HL-60 (cell line): ENCODE measurements at regions not wholly inside any gene's neighbourhood (a gene's known extent, or its start where the extent isn't known, plus 50 kb on each side); places are given as distances from the start of the nearest gene placed in this dataset.

Experiments
- DNase-seq, 2 experiments: peaks; one replicate each; pipeline ENCODE4 v3.0.0-alpha.2; 2010 to 2020; ENCODE audit warnings: low read depth in 1 of 2, low spot score in 1 of 2
- H3K27ac ChIP-seq: fragments of 250-450 bp; sonication (Bioruptor Pico); replicated peaks from 2 replicates; pipeline ENCODE4 v1.5.1; 2020; ENCODE audit warnings: mild to moderate bottlenecking, moderate library complexity
- H3K27me3 ChIP-seq: fragments of 250-450 bp; sonication (Bioruptor Pico); 2 replicates; pipeline ENCODE4 v1.5.1; 2021; ENCODE audit warnings: mild to moderate bottlenecking, moderate library complexity; ENCODE audit not compliant: insufficient read depth, poor library complexity, severe bottlenecking
- H3K4me3 ChIP-seq: replicated peaks from 2 replicates; pipeline ENCODE4 v1.5.1; 2011; ENCODE audit warnings: mild to moderate bottlenecking, control low read depth, low read length; ENCODE audit not compliant: insufficient read depth
- GABPA ChIP-seq: IDR thresholded peaks from 2 replicates; pipeline ENCODE4 v1.6.1; 2012; ENCODE audit warnings: low read depth
- POLR2AphosphoS5 ChIP-seq: IDR thresholded peaks from 2 replicates; pipeline ENCODE4 v1.6.1; 2012; ENCODE audit warnings: low read depth
- SPI1 ChIP-seq: IDR thresholded peaks from 2 replicates; pipeline ENCODE4 v1.6.1; 2012; ENCODE audit warnings: low read depth, mild to moderate bottlenecking, borderline replicate concordance
- TF ChIP-seq, protein P1 (sequence below): IDR thresholded peaks from 2 replicates; pipeline ENCODE4 v1.6.1; 2012; ENCODE audit warnings: low read depth; ENCODE audit not compliant: insufficient replicate concordance
- TF ChIP-seq, protein P2 (sequence below): IDR thresholded peaks from one replicate; pipeline ENCODE4 v1.5.1; 2011; ENCODE audit warnings: low read length, control low read depth, inconsistent platforms; ENCODE audit not compliant: insufficient read depth

DNA sequence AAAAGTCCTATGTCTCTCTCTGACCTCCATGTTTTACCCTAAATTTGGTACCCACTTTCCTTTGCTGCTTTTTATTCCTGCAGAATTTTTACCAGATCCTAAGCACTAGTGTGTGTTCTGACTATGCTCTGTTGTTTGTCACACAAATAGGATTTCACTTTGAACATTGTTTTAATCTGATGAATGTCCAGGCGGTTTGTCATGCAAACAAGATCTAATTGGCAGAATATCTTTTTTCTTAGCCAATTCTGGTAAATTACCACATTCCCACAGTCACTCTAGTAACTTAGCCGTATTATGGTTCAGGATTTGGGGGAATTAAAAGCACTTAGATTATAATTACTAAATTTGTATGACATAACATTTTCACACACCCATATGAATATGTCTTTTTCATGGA lies 557.2 kb upstream of the BOD1L1 start:
- no peak for TF ChIP-seq POLR2AphosphoS5
- TF ChIP-seq, protein P1, sequence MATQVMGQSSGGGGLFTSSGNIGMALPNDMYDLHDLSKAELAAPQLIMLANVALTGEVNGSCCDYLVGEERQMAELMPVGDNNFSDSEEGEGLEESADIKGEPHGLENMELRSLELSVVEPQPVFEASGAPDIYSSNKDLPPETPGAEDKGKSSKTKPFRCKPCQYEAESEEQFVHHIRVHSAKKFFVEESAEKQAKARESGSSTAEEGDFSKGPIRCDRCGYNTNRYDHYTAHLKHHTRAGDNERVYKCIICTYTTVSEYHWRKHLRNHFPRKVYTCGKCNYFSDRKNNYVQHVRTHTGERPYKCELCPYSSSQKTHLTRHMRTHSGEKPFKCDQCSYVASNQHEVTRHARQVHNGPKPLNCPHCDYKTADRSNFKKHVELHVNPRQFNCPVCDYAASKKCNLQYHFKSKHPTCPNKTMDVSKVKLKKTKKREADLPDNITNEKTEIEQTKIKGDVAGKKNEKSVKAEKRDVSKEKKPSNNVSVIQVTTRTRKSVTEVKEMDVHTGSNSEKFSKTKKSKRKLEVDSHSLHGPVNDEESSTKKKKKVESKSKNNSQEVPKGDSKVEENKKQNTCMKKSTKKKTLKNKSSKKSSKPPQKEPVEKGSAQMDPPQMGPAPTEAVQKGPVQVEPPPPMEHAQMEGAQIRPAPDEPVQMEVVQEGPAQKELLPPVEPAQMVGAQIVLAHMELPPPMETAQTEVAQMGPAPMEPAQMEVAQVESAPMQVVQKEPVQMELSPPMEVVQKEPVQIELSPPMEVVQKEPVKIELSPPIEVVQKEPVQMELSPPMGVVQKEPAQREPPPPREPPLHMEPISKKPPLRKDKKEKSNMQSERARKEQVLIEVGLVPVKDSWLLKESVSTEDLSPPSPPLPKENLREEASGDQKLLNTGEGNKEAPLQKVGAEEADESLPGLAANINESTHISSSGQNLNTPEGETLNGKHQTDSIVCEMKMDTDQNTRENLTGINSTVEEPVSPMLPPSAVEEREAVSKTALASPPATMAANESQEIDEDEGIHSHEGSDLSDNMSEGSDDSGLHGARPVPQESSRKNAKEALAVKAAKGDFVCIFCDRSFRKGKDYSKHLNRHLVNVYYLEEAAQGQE, result no peak
- no peak for TF ChIP-seq SPI1
- TF ChIP-seq GABPA, result no peak
- TF ChIP-seq, protein P2, sequence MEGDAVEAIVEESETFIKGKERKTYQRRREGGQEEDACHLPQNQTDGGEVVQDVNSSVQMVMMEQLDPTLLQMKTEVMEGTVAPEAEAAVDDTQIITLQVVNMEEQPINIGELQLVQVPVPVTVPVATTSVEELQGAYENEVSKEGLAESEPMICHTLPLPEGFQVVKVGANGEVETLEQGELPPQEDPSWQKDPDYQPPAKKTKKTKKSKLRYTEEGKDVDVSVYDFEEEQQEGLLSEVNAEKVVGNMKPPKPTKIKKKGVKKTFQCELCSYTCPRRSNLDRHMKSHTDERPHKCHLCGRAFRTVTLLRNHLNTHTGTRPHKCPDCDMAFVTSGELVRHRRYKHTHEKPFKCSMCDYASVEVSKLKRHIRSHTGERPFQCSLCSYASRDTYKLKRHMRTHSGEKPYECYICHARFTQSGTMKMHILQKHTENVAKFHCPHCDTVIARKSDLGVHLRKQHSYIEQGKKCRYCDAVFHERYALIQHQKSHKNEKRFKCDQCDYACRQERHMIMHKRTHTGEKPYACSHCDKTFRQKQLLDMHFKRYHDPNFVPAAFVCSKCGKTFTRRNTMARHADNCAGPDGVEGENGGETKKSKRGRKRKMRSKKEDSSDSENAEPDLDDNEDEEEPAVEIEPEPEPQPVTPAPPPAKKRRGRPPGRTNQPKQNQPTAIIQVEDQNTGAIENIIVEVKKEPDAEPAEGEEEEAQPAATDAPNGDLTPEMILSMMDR, result no peak
- H3K27ac ChIP-seq, result no peak overlapping the region
- no peak for DNase-seq
- no peaks in the 10 kb centered on the region for H3K27me3 ChIP-seq
- H3K4me3 ChIP-seq, result no peak overlapping the region

DNA sequence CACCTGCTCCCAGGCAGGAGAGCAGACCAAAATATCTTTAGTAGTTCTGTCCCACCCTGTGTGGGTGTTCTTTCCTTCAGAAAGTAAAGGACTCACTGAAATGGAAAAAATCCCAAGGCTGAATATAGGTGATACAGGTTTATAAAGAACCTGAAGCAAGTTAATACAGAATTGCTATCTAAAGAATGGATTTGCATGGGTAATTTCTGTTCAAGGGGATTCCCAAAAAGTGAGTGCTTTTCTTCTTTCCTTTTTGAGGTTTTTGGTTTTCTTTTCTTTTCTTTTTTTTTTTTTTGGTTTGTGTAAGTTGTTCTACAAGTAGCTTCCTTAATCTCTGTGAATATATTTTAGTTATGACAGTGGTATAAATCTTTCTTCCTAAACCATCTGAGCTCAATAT lies 560.7 kb upstream of the BOD1L1 start:
- Histone ChIP-seq H3K27ac (no peak overlapping the region), H3K4me3 (no peak overlapping the region), H3K27me3 (no peaks in the 10 kb centered on the region)
- DNase-seq, result no peak
- TF ChIP-seq, protein P1, result no peak
- TF ChIP-seq POLR2AphosphoS5 (no peak), SPI1 (no peak), GABPA (no peak)
- TF ChIP-seq, protein P2, result no peak

DNA sequence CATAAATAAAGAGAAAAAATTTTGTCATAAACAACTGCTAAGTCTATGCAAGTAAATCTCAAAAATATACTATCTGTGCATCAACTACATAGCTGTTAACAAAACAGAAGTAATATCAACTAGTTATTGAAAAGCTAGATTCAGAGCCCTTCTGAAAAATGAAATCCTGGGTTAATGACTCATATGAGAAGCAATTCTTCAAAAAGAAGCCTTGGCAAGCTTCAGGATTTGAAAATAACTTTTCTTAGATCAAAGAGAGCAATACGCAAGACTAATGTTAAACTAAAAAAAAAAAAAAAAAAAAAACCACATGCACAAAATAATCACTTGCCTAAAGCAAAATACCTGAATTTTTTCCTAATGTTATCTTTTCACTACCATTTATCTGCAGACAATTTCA lies 566.1 kb upstream of the BOD1L1 start:
- DNase-seq, result no peak
- Histone ChIP-seq H3K27ac (no peak overlapping the region), H3K27me3 (no peaks in the 10 kb centered on the region), H3K4me3 (no peak overlapping the region)
- TF ChIP-seq, protein P1, result no peak
- no peak for TF ChIP-seq GABPA
- TF ChIP-seq POLR2AphosphoS5, result no peak
- TF ChIP-seq SPI1, result no peak
- TF ChIP-seq, protein P2, result no peak
